ENCODE measurements at regions not wholly inside any gene's neighbourhood (a gene's known extent, or its start where the extent isn't known, plus 50 kb on each side); places are given as distances from the start of the nearest gene placed in this dataset.

DNA sequence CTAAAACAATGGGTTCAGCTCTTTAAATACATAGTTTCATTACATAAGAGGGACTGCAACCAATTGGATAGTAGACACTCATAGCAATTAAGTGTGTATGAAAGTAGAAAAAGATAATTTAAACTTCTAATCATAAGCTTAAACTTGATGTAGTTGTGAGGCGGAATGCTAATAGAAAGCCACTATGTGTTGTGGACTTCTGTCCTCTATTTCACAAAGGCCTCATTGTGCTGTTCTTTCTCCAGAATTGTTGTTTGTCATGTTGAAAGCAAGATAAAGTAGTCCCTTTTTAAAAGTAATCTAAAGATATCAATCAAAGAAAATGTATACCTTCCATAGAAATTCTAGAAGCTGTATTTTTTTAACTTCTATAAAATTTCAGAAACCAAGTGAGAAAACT is 329.4 kb downstream of the KLHL4 start:
- Histone ChIP-seq H3K36me3 (replicated peaks in 1 of 2; ENCODE audit: control extremely low read depth in 1 of 2, control insufficient read depth in 1 of 2, extremely low read depth in 1 of 2, insufficient read depth in 2 of 2, low read length in 1 of 2) (no peaks in the 10 kb centered on the region), H3K4me2 (replicated peaks; ENCODE audit: low read depth, low read length, poor library complexity, severe bottlenecking) (no peak overlapping the region), H4K20me1 (ENCODE audit: control insufficient read depth, insufficient read depth, low read length, poor library complexity, severe bottlenecking) (no peaks in the 10 kb centered on the region), H3K4me1 (ENCODE audit: control insufficient read depth in 2 of 2, insufficient read depth in 2 of 2, low read length in 2 of 2) (no peaks in the 10 kb centered on the region), H3K79me2 (ENCODE audit: control insufficient read depth, insufficient read depth, low read length) (no peaks in the 10 kb centered on the region), H3K9ac (ENCODE audit: low read length) (no peak overlapping the region), H3K27me3 (replicated peaks in 1 of 4; ENCODE audit: control extremely low read depth in 1 of 4, control insufficient read depth in 3 of 4, insufficient read depth in 4 of 4, low read length in 3 of 4) (no peaks in the 10 kb centered on the region), H3K9me3 (ENCODE audit: control extremely low read depth in 1 of 3, control insufficient read depth in 2 of 3, insufficient read depth in 1 of 3, low read length in 2 of 3) (no peaks in the 10 kb centered on the region), H3K27ac (ENCODE audit: low read length in 2 of 2) (no peak overlapping the region), H2AFZ (ENCODE audit: insufficient read depth, low read depth, low read length, poor library complexity, severe bottlenecking) (no peak overlapping the region), H3K4me3 (ENCODE audit: control extremely low read depth in 1 of 5, extremely low read depth in 1 of 5, insufficient read depth in 1 of 5, low read depth in 2 of 5, low read length in 4 of 5) (no peak overlapping the region)
- ATAC-seq (ENCODE audit: low read depth), result no peak
- POLR2A ChIA-PET, result no interaction called here
- Mint-ChIP-seq H3K27ac (no peak overlapping the region), H3K4me3 (no peak overlapping the region), H3K27me3 (no peaks in the 10 kb centered on the region), H3K9me3 (ENCODE audit: insufficient read depth) (no peaks in the 10 kb centered on the region), H3K4me1 (no peaks in the 10 kb centered on the region)
- DNase-seq, result no peak
- CTCF ChIA-PET, result no interaction called here
- WGBS (ENCODE audit: insufficient coverage), result no CpG with 5 or more reads among the region's 1 CpG
- intact Hi-C loops (cut with micrococcal nuclease), result no loop called here
- no peak for TF ChIP-seq EZH2 (IDR thresholded peaks at IDR 0.05; ENCODE audit: borderline replicate concordance, insufficient read depth, low read depth, low read length, poor library complexity, severe bottlenecking)
- TF ChIP-seq, protein P1, sequence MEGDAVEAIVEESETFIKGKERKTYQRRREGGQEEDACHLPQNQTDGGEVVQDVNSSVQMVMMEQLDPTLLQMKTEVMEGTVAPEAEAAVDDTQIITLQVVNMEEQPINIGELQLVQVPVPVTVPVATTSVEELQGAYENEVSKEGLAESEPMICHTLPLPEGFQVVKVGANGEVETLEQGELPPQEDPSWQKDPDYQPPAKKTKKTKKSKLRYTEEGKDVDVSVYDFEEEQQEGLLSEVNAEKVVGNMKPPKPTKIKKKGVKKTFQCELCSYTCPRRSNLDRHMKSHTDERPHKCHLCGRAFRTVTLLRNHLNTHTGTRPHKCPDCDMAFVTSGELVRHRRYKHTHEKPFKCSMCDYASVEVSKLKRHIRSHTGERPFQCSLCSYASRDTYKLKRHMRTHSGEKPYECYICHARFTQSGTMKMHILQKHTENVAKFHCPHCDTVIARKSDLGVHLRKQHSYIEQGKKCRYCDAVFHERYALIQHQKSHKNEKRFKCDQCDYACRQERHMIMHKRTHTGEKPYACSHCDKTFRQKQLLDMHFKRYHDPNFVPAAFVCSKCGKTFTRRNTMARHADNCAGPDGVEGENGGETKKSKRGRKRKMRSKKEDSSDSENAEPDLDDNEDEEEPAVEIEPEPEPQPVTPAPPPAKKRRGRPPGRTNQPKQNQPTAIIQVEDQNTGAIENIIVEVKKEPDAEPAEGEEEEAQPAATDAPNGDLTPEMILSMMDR (IDR thresholded peaks at IDR 0.05), result no peak

DNA sequence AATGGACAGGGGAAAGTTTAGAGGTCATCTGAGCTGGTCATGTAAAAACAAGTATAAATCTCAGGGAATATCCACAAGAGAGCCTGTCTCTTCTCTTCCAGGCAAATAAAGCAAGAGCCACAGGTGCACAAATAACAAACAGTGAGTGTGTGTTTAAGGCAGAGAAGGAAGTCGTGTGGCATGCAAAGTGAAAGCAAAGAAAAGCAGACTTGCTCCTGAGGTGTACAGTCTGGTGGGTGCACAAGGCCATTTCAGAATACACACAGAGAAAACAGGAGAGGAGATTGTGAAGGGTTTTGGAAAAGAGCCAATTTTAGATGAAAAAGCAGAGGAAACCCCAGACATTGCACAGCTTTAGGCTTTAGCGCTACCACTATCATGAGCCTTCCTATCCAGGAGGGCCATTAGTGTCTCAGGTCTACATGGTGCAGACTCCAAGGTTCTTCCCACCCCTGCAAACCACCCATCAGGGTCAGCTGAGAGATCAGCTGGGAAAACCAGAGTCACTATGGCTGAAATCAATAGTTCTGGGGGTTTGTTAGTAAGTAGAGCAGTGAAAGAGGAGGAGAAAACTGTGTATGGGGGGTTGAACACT is 355.8 kb downstream of the KLHL4 start:
- no peaks in the 10 kb centered on the region for H3K4me1 Mint-ChIP-seq
- no peak overlapping the region for H3K27ac Mint-ChIP-seq
- intact Hi-C loops (cut with micrococcal nuclease), result no loop called here
- H4K20me1 ChIP-seq (ENCODE audit: control insufficient read depth, insufficient read depth, low read length, poor library complexity, severe bottlenecking), result no peaks in the 10 kb centered on the region
- no peak overlapping the region for H2AFZ ChIP-seq (ENCODE audit: insufficient read depth, low read depth, low read length, poor library complexity, severe bottlenecking)
- H3K36me3 ChIP-seq (replicated peaks in 1 of 2; ENCODE audit: control extremely low read depth in 1 of 2, control insufficient read depth in 1 of 2, extremely low read depth in 1 of 2, insufficient read depth in 2 of 2, low read length in 1 of 2), result no peaks in the 10 kb centered on the region
- H3K9me3 ChIP-seq (ENCODE audit: control extremely low read depth in 1 of 3, control insufficient read depth in 2 of 3, insufficient read depth in 1 of 3, low read length in 2 of 3), result no peaks in the 10 kb centered on the region
- no peaks in the 10 kb centered on the region for H3K27me3 ChIP-seq (replicated peaks in 1 of 4; ENCODE audit: control extremely low read depth in 1 of 4, control insufficient read depth in 3 of 4, insufficient read depth in 4 of 4, low read length in 3 of 4)
- ChIA-PET CTCF (no interaction called here), POLR2A (no interaction called here)
- H3K27me3 Mint-ChIP-seq, result no peaks in the 10 kb centered on the region
- no peak overlapping the region for H3K4me3 Mint-ChIP-seq
- H3K4me1 ChIP-seq (ENCODE audit: control insufficient read depth in 2 of 2, insufficient read depth in 2 of 2, low read length in 2 of 2), result no peaks in the 10 kb centered on the region
- peaks cover 3% of the 10 kb centered on the region for H3K9me3 Mint-ChIP-seq (ENCODE audit: insufficient read depth)
- ATAC-seq (ENCODE audit: low read depth) (no peak), DNase-seq (no peak)
- no CpG with 5 or more reads among the region's 2 CpGs for WGBS (ENCODE audit: insufficient coverage)
- TF ChIP-seq EZH2 (IDR thresholded peaks at IDR 0.05; ENCODE audit: borderline replicate concordance, insufficient read depth, low read depth, low read length, poor library complexity, severe bottlenecking), result no peak
- TF ChIP-seq, protein P1 (IDR thresholded peaks at IDR 0.05), result no peak
- no peak overlapping the region for H3K4me2 ChIP-seq (replicated peaks; ENCODE audit: low read depth, low read length, poor library complexity, severe bottlenecking)
- no peak overlapping the region for H3K4me3 ChIP-seq (ENCODE audit: control extremely low read depth in 1 of 5, extremely low read depth in 1 of 5, insufficient read depth in 1 of 5, low read depth in 2 of 5, low read length in 4 of 5)
- H3K79me2 ChIP-seq (ENCODE audit: control insufficient read depth, insufficient read depth, low read length), result no peaks in the 10 kb centered on the region
- no peak overlapping the region for H3K27ac ChIP-seq (ENCODE audit: low read length in 2 of 2)
- H3K9ac ChIP-seq (ENCODE audit: low read length), result no peak overlapping the region
